Erythroblast (primary cell): ENCODE measurements at regions not wholly inside any gene's neighbourhood (a gene's known extent, or its start where the extent isn't known, plus 50 kb on each side); places are given as distances from the start of the nearest gene placed in this dataset.
"Not testable (repeated sequence)": the region's sequence is repeated elsewhere in the genome, so short reads cannot be mapped to it uniquely, and the experiment has no call there.

Source experiments
- DNase-seq, 2 experiments: peaks; one replicate each; lab custom pipeline; 2025; lab: John Stamatoyannopoulos, UW
- GATA1 ChIP-seq: IDR thresholded peaks from 2 replicates; pipeline ENCODE4 v1.6.1; 2011; ENCODE audit warnings: low read depth, mild to moderate bottlenecking, control low read depth, low read length, moderate library complexity
- POLR2A ChIP-seq: IDR thresholded peaks from 2 replicates; pipeline ENCODE4 v1.6.1; 2011; ENCODE audit warnings: mild to moderate bottlenecking, low read length

DNA sequence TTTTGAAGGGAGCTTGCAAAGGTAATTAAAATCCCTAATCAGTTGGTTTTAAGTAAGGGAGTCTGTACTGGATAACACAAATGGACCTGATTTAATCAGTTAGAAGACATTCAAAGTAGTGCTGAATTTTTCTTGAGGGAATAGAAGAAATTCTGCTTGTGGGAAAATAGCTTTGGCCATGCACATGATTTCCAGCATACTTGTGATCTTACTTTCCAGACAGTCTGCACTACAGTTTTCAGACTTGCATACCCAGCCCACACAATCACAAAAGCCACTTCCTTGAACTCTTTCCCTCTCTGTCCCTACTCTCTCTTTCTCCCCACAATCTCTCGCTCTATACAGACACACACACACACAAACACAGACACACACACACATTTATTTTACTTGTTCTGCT is 852.1 kb downstream of the PLA2G4A start:
- DNase-seq = no peak
- TF ChIP-seq POLR2A = no peak
- no peak for TF ChIP-seq GATA1

- no peak for DNase-seq
- TF ChIP-seq POLR2A (no peak), GATA1 (no peak)
Measured at GRCh38 chr1:187682112-187682511, 853.4 kb downstream of the PLA2G4A start.

DNA sequence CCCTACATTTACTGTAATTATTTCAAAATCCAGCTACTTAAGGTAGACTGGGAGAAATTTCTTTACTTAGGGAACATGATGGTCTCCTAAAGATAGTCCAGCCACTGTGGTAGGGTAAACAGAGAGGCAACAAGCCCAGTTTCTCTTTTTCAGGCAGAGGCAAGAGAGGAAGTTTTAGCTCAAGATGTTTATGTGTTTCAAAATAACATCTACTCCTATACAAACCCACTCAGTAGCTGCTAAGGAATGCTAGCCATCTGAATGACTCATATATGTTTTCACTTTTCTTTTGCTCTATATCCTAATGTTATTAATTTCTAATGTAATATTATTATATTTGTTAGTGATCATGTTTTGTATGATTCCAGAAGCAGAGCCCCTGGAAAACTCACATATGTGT is 856.6 kb downstream of the PLA2G4A start:
- no peak for DNase-seq
- TF ChIP-seq GATA1 (no peak), POLR2A (no peak)

DNA sequence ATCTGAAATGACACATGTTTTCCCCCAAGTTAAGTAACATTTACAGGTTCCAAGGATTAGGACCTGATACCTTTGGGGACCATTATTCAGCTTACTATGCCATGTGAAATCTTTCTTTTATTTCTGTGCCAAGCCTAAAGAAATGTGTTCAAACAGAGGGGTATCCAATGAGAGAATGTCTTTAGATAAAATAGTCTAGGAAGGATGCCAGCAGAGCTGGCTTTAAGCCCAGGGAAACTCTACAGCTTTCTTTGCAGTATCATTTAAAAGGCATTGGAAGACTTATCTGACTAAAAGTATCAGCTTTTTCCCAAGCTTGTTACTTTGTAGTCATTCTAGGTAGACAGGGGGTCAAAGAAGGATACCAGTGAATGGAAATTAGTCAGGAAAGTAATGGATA is 860.4 kb downstream of the PLA2G4A start:
- TF ChIP-seq GATA1 (no peak), POLR2A (no peak)
- no peak for DNase-seq

GRCh38 chr1:187691439-187691838 is 862.7 kb downstream of the PLA2G4A start:
- TF ChIP-seq GATA1 (no peak), POLR2A (no peak)
- no peak for DNase-seq

DNA sequence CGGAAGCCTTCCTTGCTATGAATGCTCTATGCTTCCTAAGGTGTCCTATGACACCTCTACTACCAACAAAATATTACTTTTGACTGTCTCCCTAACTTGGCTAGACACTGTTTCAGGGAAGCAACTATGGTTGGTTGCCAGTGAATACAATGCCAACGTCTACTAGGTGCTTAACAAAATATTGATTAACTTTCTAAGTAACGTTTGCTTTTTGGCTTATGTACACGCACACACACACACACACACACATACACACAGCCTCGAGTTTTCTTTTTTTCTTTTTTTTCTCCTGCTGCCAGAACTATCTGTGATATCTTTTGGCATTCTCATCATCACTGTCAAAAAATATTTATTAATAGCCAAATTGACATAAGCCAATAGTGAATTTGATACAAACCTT is 864.0 kb downstream of the PLA2G4A start:
- no peak for DNase-seq
- no peak for TF ChIP-seq POLR2A
- no peak for TF ChIP-seq GATA1

DNA sequence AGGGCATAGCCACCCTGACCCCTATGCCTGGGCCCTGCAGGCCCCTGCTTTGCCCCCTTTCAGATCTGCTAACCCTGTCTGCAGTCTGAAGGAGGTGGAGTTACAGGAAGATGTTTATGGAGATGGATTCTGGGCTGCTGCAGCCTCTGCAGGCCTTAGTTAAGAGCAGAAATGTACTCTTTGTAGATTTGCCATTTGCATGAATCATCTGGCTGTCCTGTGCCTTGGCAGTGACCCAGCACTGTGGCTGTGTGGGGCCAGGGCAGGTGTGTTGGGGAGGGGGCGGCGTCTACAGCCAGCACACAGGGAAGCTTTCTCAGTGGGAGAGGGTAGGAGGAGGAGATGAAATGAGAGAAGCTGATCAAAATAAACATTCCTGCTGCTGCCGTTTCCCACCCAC is 867.3 kb downstream of the PLA2G4A start:
- TF ChIP-seq POLR2A (no peak), GATA1 (no peak)
- no peak for DNase-seq

DNA sequence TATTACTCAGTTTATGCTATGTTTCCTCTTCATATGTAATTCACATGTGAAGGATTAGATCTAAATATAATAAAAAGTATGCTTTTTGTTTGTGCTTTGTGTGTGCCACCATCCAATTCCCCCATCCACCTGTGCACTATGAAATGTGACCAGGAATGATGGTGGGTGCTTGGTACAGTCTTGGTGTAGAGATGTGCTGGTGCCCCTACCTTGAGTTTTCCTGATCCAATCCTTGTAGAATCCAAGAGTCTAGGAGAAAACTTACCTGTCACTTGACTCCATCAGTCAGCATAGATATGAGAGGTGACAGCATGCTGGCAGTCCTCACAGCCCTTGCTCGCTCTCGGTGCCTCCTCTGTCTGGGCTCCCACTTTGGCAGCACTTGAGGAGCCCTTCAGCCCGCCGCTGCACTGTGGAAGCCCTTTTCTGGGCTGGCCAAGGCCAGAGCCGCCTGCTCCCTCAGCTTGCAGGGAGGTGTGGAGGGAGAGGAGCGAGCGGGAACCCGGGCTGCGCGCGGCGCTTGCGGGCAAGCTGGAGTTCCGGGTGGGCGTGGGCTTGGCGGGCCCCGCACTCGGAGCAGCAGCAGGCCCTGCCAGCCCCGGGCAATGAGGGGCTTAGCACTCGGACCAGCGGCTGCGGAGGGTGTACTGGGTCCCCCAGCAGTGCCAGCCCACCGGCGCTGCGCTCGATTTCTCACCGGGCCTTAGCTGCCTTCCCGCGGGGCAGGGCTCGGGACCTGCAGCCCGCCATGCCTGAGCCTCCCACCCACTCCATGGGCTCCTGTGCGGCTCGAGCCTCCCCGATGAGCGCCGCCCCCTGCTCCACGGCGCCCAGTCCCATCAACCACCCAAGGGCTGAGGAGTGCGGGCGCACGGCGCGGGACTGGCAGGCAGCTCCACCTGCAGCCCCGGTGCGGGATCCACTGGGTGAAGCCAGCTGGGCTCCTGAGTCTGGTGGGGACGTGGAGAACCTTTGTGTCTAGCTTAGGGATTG is 874.7 kb downstream of the PLA2G4A start:
- not testable (repeated sequence) for DNase-seq

DNA sequence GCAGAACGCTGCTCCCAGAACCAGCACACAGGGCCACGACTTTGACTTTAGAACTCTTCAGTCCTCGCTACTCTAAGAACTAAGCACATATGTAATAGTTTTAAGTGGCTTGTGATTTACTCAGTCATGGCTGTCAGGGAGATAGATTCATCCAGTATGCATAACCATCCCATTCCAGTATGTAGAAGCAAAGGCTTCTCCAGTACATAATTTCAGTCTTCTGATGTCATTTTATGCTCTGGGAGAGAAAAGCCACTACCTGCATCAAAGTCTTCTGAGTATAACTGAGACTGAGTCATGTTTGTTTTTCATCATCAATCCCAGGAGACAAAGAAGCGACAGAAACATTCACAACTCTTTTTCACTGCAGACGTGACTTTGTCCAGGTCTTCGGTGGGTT is 885.7 kb downstream of the PLA2G4A start:
- no peak for DNase-seq
- TF ChIP-seq POLR2A = no peak

DNA sequence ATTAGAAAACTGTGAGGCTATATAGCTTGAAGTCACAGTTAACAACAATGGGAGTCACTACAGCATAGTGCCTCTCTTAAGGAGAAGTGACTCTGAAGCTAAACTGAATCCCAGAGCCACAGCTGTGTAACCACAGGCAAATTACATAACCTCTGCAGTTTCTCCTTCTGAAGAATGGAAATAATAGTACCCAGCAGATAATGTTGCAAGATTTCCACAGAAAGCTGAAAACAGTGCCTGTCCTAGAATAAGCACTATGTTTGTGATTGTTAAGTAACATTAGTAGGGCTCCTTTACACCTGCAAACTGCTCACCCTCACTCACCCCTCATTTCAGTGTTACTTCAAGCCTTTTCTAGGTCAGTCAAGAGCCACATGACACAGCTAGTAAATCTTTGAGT is 886.7 kb downstream of the PLA2G4A start:
- DNase-seq = no peak
- TF ChIP-seq GATA1 (no peak), POLR2A (no peak)

- no peak for DNase-seq
- TF ChIP-seq POLR2A (no peak), GATA1 (no peak)
Measured at GRCh38 chr1:187716160-187716559, 887.4 kb downstream of the PLA2G4A start.

DNA sequence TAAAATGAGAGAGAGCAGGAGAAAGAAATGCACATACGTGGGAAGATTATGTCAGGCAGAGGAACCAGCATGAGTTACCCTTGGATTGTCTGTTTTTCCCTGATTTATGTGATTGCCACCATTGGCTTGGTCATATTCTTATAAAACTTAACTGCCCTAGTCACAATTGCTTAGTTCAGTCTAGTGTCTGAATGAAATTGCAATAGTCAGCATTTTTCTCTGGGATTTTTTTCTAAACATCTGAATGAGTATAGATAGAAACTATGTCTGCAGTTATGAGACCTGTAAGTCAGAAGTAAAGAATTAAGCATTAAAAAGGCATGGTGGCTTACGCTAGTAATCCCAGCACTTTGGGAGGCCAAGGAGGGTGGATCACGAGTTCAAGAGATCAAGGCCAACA is 889.8 kb downstream of the PLA2G4A start:
- DNase-seq = no peak
- TF ChIP-seq GATA1 (no peak), POLR2A (no peak)

- no peak for TF ChIP-seq GATA1
- TF ChIP-seq POLR2A = no peak
- DNase-seq = no peak
Measured at GRCh38 chr1:187721216-187721615, 892.5 kb downstream of the PLA2G4A start.

GRCh38 chr1:187725216-187725615 is 896.5 kb downstream of the PLA2G4A start:
- no peak for DNase-seq
- TF ChIP-seq POLR2A (no peak), GATA1 (no peak)

DNA sequence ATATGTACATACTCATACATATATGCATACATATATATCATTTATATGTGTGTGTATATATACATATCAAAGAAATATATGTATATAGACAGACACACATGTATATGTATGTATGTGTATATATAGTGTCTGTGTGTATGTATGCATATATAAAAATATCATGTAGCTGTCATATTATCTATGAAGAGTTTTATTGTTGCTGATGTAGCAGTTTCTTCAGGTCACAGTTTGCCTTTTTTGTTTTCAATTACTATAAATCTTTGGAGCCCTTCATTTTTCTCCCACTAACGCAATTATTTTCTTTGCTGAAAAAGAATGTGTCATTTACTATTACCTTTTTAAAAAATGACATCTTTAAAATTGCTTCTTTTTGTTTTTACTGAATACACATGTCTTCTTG is 904.5 kb downstream of the PLA2G4A start:
- no peak for DNase-seq
- no peak for TF ChIP-seq GATA1
